Limb (tissue), 2 donors: ENCODE measurements at regions not wholly inside any gene's neighbourhood (a gene's known extent, or its start where the extent isn't known, plus 50 kb on each side); places are given as distances from the start of the nearest gene placed in this dataset.
"Not testable (repeated sequence)": the region's sequence is repeated elsewhere in the genome, so short reads cannot be mapped to it uniquely, and the experiment has no call there.

Source experiments
- DNase-seq, 2 donors: peaks; one replicate each; pipeline ENCODE4 v3.0.0-alpha.2; 2016; ENCODE audit errors: extremely low spot score in 2 of 2

DNA sequence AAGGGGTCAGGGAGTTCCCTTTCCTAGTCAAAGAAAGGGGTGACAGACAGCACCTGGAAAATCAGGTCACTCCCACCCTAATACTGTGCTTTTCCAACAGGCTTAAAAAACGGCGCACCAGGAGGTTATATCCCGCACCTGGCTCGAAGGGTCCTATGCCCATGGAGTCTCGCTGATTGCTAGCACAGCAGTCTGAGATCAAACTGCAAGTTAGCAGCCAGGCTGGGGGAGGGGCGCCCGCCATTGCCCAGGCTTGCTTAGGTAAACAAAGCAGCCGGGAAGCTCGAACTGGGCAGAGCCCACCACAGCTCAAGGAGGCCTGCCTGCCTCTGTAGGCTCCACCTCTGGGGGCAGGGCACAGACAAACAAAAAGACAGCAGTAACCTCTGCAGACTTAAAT, 184.5 kb upstream of the ARPP21 start:
- not testable (repeated sequence) for DNase-seq

- no peak for DNase-seq
Observed at GRCh38 chr3:35473956-35474355, 165.4 kb upstream of the ARPP21 start.

DNA sequence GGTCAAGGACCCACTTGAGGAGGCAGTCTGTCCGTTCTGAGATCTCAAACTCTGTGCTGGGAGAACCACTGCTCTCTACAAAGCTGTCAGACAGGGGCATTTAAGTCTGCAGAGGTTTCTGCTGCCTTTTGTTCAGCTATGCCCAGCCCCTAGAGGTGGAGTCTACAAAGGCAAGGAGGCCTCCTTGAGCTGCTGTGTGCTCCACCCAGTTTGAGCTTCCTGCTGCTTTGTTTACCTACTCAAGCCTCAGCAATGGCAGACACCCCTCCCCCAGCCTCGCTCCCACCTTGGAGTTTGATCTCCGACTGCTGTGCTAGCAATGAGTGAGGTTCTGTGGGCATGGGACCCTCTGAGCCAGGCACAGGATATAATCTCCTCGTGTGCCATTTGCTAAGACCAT, 156.8 kb upstream of the ARPP21 start:
- not testable (repeated sequence) for DNase-seq

GRCh38 chr3:35483131-35483530, 156.2 kb upstream of the ARPP21 start:
- no peak for DNase-seq

GRCh38 chr3:35484929-35485530, 154.3 kb upstream of the ARPP21 start:
- no peak for DNase-seq

DNA sequence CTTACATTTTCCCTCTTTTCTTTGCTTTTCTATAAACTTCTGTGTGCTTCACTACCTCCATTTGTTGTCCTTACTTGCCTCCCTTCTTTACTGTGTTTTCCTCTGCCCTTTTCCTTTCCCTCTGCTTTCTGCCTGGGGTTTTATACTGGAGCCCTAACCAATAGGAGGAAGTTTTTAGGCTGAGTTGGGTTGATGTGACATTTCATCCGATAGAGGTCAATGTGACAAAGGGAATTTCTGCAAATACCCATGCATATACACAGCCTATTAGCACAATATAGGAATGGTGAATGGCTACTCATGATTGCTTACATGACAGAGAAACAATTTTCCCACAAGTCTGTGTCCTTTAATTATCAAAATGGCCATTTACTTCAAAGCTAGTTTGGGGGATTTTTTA, 153.0 kb upstream of the ARPP21 start:
- DNase-seq = no peak

- no peak for DNase-seq
Observed at GRCh38 chr3:35487376-35487775, 151.9 kb upstream of the ARPP21 start.

DNA sequence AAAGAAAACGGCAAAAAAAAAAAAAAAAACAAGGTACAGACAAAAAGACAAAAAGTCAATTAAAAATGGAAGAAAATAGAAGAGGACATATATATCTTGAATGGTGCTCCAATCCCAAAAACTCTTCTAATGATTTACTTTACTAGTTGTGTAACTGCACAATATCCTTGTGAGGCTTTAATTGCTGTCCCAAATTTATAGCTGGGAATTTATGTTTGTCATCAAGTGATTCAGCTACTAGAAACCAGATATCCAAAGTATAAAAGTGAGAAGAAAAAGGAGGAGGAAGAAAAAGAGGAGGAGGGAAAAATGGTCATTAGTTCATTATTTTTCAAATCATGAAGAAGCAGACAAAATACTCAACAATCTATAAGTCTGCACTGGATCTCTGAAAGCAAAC, 150.8 kb upstream of the ARPP21 start:
- no peak for DNase-seq

DNA sequence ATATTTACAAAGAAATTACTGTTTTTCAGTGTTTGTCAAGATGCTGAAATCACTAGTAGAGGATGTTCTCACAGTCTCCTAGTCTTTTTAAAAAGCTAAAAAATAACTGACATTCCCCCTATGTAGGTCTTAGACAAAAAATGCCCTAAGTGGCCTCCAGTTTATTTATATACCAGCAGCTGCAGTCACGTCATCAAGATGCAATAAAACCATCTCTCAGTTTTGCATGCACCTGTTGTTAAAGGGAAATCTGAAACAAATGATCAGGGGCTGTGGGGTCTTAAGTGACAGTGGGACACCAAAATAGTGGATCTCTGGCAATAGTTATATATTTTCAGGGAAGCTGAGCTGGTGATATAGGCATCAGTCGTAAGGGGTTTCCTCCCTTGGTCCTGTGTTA, 146.5 kb upstream of the ARPP21 start:
- peak in 1 of 2 donors; percentile 30 for DNase-seq

DNA sequence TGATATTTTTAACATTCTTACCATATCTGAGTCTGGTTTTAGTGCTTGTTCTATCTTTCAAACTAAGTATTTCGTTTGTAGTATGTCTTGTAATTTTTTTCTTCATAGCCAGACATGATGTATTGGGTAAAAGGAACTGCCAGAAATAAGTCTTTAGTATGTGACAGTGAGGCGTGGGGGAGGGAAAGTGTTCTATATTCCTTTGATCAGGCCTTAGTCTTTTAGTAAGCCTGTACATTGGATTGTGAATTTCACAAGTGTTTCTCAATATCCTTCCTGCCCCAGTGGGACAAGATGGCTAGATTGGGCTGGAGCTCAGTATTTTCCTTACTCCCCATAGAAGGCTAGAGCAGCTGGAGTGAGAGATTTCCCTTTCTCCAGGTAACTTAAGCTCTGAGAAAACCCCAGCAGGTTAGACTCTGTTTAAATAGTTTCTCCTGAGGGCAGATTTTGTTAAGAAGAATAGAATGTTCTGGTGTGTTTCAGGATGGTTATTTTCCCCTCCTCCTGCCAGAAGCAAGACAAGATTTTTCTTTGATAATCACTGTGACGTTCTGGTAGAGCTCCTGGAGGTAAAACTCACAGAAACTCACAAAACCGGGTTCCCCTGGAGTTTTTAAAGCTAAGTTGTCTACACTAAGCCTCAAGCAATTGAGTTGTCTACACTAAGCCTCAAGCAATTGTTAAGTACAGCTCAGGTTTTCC, 140.7 kb upstream of the ARPP21 start:
- no peak for DNase-seq

DNA sequence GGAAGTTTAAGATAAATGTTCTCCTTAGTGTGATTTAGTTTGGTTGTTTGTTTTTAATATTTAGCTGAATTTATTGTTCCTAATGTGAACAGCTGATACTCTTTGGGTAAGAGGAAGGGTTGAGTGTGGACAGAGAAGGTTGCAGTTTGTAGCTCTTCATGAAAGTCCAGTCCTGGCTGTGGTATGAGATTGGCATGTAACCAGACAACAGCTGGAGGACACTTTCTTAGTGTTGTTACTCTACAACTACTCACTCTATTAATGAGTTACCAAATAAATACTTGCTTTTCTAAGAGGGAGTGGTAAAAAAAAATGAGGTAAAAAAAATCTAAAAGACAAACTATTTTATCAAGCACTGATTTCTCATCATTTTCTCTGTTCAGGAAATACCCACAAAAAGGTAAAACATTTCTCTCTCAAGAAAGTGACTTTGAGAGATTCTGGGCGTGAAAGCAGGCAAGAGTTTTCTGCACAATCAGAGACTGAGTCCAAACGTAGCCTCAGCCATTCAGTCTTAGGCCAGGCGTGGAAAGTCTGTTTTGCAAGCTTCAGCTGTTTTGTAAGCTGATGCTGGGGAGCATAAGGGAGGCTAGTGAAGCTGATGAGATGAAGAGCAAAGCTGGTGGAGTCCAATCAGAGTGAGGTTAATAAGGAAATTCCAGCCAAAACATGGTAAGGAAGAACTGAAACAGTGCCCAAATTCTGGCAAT, 138.5 kb upstream of the ARPP21 start:
- DNase-seq = peak in 1 of 2 donors; percentile 48

- no peak for DNase-seq
Observed at GRCh38 chr3:35502699-35503098, 136.6 kb upstream of the ARPP21 start.

DNA sequence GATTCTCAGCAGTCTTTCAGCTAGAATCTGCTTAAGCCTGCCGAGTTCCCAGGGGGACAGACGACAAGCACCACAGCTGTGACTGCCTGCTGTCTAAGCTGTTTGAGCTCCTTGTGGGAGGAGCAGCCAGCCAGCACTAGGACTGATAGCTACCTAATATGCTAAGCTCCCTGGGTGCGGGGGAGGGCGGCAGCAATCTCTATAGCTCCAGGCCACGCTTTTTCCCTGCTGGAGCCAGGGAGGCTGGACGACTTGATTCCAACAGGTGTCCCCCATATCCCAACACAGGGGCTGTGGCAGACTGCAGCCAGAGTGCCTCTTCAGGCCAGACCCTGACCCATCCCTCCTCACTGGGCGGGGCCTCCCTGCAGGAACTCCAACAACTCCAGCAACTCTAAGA, 134.1 kb upstream of the ARPP21 start:
- DNase-seq = peak; percentile 36 to 61

- no peak for DNase-seq
Observed at GRCh38 chr3:35505772-35506171, 133.6 kb upstream of the ARPP21 start.

DNA sequence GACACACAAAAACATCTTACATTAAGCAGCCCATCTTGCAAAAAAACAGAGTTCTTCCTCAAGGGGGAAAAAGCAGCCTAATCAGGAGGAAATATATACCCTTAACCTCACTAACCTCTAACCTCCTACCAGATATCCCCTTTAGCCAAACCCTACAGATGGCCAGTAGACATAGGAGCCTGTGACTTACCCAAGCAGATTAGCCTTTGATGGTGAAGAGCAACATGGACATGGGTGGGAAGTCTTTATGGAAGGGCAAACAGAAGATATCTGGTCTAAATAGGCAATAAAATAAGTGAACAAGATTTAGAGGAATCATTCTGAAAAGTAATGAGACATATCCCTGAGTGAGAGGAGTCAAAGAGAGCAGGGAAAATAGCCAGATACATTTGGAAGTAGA, 119.4 kb upstream of the ARPP21 start:
- no peak for DNase-seq

GRCh38 chr3:35521196-35521595, 118.1 kb upstream of the ARPP21 start:
- no peak for DNase-seq

DNA sequence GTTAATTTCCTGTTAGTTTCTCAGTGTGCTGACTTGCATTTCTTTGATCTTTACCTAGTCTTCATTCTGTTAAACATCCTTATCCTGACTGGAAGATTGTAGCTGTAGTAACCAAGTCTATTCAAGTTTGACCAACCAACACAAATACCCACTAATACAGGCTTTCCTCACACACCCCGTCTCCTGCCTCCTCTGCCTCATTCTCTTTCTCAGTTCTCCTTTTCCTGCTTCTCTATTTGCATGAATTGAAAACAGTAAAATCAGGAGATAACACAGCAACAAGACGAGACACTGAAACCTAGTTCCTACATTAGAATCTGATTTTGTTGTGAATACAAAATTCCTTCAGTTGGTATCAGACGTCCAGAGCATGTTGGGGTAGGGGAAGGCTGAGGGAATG, 116.9 kb upstream of the ARPP21 start:
- DNase-seq = no peak

DNA sequence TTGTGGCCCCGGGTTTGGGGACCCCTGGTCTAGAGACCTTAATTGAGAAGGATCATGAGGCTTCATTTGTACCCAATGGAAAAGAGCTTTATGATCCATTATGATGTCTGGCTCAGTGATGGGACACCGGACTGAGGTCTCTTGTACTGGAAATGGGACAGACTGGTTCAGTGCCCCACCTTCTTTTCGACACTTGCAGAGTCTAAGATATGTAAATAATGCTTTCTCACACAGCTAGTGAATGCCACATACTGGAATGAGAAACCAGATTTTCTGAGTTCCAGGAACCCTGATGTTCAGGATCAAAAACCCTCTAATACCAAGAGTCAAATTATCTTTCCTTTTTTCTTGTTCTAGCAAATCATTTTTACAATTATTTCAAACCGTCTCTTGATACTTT, 116.3 kb upstream of the ARPP21 start:
- DNase-seq = no peak

DNA sequence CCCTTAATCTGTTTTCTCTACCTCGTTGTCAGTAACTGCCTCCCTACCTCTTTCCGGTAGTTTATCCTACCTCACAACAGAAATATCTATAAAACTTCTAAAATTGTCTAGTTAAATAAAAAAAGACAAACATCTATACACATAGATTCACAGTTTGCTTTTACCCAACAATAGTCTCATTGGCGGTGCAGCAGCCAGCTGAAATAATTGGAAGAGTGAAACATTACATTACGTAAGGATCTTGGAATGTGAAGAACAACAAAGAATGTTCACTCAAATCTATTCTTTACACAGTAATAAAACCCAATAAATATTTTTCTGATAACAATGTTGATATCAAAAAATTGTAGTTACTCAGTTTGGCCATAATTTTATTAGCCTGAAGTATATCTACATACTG, 115.5 kb upstream of the ARPP21 start:
- no peak for DNase-seq

DNA sequence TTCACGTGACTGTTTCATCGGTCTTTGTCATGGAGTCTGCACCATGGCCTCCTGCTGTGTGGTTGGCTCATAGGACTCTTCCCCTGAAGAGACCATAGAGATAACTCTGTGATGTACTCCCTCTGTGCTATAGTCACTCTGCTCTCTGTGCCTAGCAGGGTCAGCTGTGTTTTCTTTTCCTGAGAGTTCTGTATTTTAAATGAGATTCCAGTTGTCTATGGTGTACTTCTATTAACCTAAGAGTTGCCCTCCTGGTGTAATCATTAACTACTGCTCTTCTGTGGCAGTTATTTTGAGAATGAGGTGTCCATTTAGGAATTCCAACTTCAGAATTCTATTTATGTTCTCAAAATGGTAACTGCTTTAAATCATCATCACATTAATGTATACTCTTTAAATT, 114.5 kb upstream of the ARPP21 start:
- DNase-seq = no peak

GRCh38 chr3:35528728-35529127, 110.6 kb upstream of the ARPP21 start:
- DNase-seq = no peak

- no peak for DNase-seq
Observed at GRCh38 chr3:35529337-35529736, 110.0 kb upstream of the ARPP21 start.

DNA sequence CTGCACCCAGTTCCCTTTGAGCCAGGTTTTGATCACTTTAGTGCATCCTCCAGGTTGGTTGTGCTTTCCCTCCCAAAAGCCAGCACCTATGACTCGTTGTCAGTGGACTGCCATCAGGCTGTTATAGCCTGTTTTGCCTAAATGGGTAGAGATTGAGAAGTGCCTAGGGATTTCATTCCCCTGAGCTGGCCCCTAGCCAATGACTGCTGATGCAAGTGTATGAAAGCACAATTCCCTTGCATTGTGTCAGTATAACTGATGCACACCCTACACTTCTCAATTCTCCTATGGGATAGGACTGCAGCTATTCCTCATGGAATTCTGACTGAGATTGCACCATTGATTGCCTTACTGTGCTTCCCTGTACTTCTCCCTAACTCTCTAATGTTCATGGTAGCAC, 102.1 kb upstream of the ARPP21 start:
- DNase-seq = no peak
